KMS-11 (cell line): ENCODE measurements at regions not wholly inside any gene's neighbourhood (a gene's known extent, or its start where the extent isn't known, plus 50 kb on each side); places are given as distances from the start of the nearest gene placed in this dataset.

Experiments
- H2AFZ ChIP-seq: fragments of 200-600 bp; sonication (generic); 2 replicates; pipeline ENCODE4 v1.6.1; 2016; ENCODE audit warnings: antibody characterized with exemption, mixed run types, low read depth
- H3K27ac ChIP-seq: fragments of 200-600 bp; sonication (generic); 2 replicates; pipeline ENCODE4 v1.6.1; 2016; ENCODE audit warnings: mild to moderate bottlenecking, mixed run types
- H3K27me3 ChIP-seq: fragments of 200-600 bp; sonication (generic); 2 replicates; pipeline ENCODE4 v1.6.1; 2017; ENCODE audit warnings: mild to moderate bottlenecking, low read depth, mixed run types, moderate library complexity; ENCODE audit not compliant: insufficient read depth
- H3K36me3 ChIP-seq: fragments of 200-600 bp; sonication (generic); 2 replicates; pipeline ENCODE4 v1.6.1; 2017; ENCODE audit warnings: mild to moderate bottlenecking, mixed run types; ENCODE audit not compliant: insufficient read depth
- H3K4me1 ChIP-seq: fragments of 200-600 bp; sonication (generic); 2 replicates; pipeline ENCODE4 v1.6.1; 2016; ENCODE audit warnings: mild to moderate bottlenecking, low read depth, mixed run types; ENCODE audit not compliant: poor library complexity, severe bottlenecking
- H3K4me2 ChIP-seq: fragments of 200-600 bp; sonication (generic); 2 replicates; pipeline ENCODE4 v1.7.0; 2016; ENCODE audit warnings: mild to moderate bottlenecking, mixed run types
- H3K4me3 ChIP-seq: fragments of 200-600 bp; sonication (generic); IDR thresholded peaks from 2 replicates; pipeline ENCODE4 v1.6.1; 2017; ENCODE audit warnings: low read depth, low read length, mixed read lengths; ENCODE audit not compliant: insufficient read depth
- H3K79me2 ChIP-seq: fragments of 200-600 bp; sonication (generic); 2 replicates; pipeline ENCODE4 v1.6.1; 2016; ENCODE audit warnings: low read depth, mixed run types; ENCODE audit not compliant: insufficient read depth
- H3K9ac ChIP-seq: fragments of 200-600 bp; sonication (generic); 2 replicates; pipeline ENCODE4 v1.6.1; 2016; ENCODE audit warnings: mild to moderate bottlenecking, mixed run types
- H4K20me1 ChIP-seq: fragments of 200-600 bp; sonication (generic); 2 replicates; pipeline ENCODE4 v1.6.1; 2016; ENCODE audit warnings: mild to moderate bottlenecking, mixed run types; ENCODE audit not compliant: insufficient read depth
- CTCF ChIP-seq: fragments of 200-600 bp; sonication (generic); conservative IDR thresholded peaks from 2 replicates; pipeline ENCODE4 v1.6.1; 2017; ENCODE audit warnings: low read depth, mild to moderate bottlenecking, antibody characterized with exemption, low read length, moderate library complexity, mixed read lengths

DNA sequence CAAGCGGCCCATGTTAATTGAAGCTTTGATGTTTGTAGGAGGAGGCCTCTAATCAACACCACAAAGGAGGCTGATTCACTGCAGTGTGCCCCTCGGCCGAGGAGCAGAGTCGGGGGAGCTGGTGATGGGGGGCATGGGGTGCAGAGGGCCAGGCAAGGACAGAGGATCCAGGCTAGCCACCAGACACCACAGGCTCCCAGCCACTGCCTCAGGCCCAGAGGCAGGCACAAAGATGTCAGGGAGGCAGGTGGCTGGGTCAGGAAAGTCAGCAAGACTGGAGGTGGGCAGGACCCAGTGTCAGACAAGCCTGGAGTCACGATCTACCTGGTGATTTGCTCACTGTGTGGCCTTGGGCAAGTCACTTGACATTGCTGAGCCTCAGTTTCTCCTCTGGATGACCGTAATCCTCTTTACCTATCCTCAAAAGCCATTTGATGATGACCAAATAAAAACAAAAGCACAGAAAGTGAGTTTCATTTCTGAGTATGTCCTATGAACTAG lies 121.0 kb downstream of the BUD13 start:
- no peak overlapping the region for H3K27ac ChIP-seq
- H3K9ac ChIP-seq, result no peak overlapping the region
- no peaks in the 10 kb centered on the region for H3K27me3 ChIP-seq
- TF ChIP-seq CTCF, result no peak
- no peaks in the 10 kb centered on the region for H3K79me2 ChIP-seq
- no peaks in the 10 kb centered on the region for H4K20me1 ChIP-seq
- no peak overlapping the region for H3K4me3 ChIP-seq
- H3K4me1 ChIP-seq, result no peaks in the 10 kb centered on the region
- H3K36me3 ChIP-seq, result no peaks in the 10 kb centered on the region
- no peak overlapping the region for H3K4me2 ChIP-seq
- H2AFZ ChIP-seq, result no peak overlapping the region

GRCh38 chr11:116651098-116651736 lies 121.6 kb downstream of the BUD13 start:
- no peaks in the 10 kb centered on the region for H3K36me3 ChIP-seq
- H4K20me1 ChIP-seq, result no peaks in the 10 kb centered on the region
- no peak overlapping the region for H3K27ac ChIP-seq
- no peak overlapping the region for H3K9ac ChIP-seq
- H3K79me2 ChIP-seq, result no peaks in the 10 kb centered on the region
- no peaks in the 10 kb centered on the region for H3K27me3 ChIP-seq
- H2AFZ ChIP-seq, result no peak overlapping the region
- H3K4me2 ChIP-seq, result no peak overlapping the region
- TF ChIP-seq CTCF, result no peak
- no peak overlapping the region for H3K4me3 ChIP-seq
- no peaks in the 10 kb centered on the region for H3K4me1 ChIP-seq

- Histone ChIP-seq H3K9ac (no peak overlapping the region), H3K4me2 (no peak overlapping the region), H3K79me2 (no peaks in the 10 kb centered on the region), H2AFZ (no peak overlapping the region), H4K20me1 (no peaks in the 10 kb centered on the region), H3K4me1 (no peaks in the 10 kb centered on the region), H3K36me3 (no peaks in the 10 kb centered on the region), H3K27ac (no peak overlapping the region), H3K27me3 (no peaks in the 10 kb centered on the region), H3K4me3 (no peak overlapping the region)
- TF ChIP-seq CTCF, result no peak
Measured at GRCh38 chr11:116650052-116650451, 122.7 kb downstream of the BUD13 start.

DNA sequence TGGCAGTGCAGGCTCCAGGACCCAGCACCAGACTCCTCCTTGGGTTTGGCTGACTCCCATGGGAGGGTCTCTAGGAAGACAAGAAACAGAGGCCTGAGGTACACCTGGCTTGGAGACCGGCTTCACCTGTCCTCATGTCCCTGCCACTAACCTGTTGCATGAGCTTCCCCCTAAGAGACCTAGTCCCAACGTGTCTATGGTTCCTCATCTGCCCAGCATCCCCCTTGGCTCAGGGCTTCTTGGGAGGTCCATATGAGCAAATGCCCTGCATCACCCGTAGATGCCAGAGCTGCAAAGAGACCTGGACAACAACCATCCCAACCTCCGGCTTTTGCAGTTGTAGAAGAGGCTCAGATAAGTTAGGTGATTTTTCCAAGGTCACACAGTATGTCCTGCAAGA lies 123.5 kb downstream of the BUD13 start:
- no peaks in the 10 kb centered on the region for H3K36me3 ChIP-seq
- H3K79me2 ChIP-seq, result no peaks in the 10 kb centered on the region
- H3K4me1 ChIP-seq, result no peaks in the 10 kb centered on the region
- no peak overlapping the region for H2AFZ ChIP-seq
- H3K4me2 ChIP-seq, result no peak overlapping the region
- H3K27ac ChIP-seq, result no peak overlapping the region
- no peak for TF ChIP-seq CTCF
- no peak overlapping the region for H3K4me3 ChIP-seq
- no peaks in the 10 kb centered on the region for H4K20me1 ChIP-seq
- no peaks in the 10 kb centered on the region for H3K27me3 ChIP-seq
- no peak overlapping the region for H3K9ac ChIP-seq
